22Rv1 (cell line): ENCODE measurements at regions not wholly inside any gene's neighbourhood (a gene's known extent, or its start where the extent isn't known, plus 50 kb on each side); places are given as distances from the start of the nearest gene placed in this dataset.

ENCODE experiments used
- CTCF ChIP-seq: fragments of 450-650 bp; IDR thresholded peaks from 2 replicates; pipeline ENCODE4 v1.5.1; 2017; ENCODE audit warnings: mild to moderate bottlenecking
- ZFX ChIP-seq: fragments of 450-650 bp; IDR thresholded peaks from 2 replicates; pipeline ENCODE4 v1.6.1; 2017; ENCODE audit warnings: antibody characterized with exemption, borderline replicate concordance

DNA sequence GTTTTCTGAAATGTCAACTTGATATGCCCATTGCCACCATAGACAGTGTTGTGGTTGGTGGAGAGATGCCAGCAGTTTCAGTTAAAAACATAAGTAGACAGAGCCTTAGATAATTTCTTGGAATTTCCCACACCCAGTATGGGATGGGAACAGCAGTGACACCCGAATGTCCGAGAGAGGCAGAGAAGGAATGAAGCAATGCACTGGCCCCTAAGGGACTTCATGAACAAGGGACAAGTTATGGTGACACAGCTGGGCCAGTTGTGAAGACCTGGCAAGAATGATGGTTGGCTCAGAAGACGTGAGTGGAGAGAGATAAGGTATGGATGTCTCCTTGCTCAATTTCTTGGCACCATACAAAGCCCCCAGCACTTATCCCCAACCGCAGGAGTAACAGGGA lies 165.2 kb upstream of the APCDD1 start:
- TF ChIP-seq CTCF (no peak), ZFX (no peak)
